Stomach (tissue), 4 donors: ENCODE measurements at regions not wholly inside any gene's neighbourhood (a gene's known extent, or its start where the extent isn't known, plus 50 kb on each side); places are given as distances from the start of the nearest gene placed in this dataset.

Experiments
- EP300 ChIP-seq: sonication (generic); formaldehyde crosslinking; IDR thresholded peaks from one replicate; pipeline ENCODE4 v1.6.1; 2017; ENCODE audit warnings: antibody characterized with exemption
- POLR2A ChIP-seq, 4 donors: fragments of 450-650 bp; IDR thresholded peaks; one replicate each; pipeline ENCODE4 v1.6.1; 2016; ENCODE audit warnings: antibody characterized with exemption in 4 of 4, control low read depth in 2 of 4, mild to moderate bottlenecking in 1 of 4, moderate library complexity in 1 of 4
- POLR2AphosphoS5 ChIP-seq, 3 donors: sonication (generic); formaldehyde crosslinking; IDR thresholded peaks; one replicate each; pipeline ENCODE4 v1.6.1; 2016; ENCODE audit warnings: antibody characterized with exemption in 3 of 3
- TF ChIP-seq, protein P1 (sequence below), 7 experiments: fragments of 450-650 bp in 4 of 7; fragments of 200-600 bp in 3 of 7; sonication (generic) in 3 of 7; IDR thresholded peaks; one replicate each; pipeline ENCODE4 v1.5.1; 2016 to 2019; ENCODE audit warnings: antibody characterized with exemption in 7 of 7, control low read depth in 2 of 7, mild to moderate bottlenecking in 1 of 7

DNA sequence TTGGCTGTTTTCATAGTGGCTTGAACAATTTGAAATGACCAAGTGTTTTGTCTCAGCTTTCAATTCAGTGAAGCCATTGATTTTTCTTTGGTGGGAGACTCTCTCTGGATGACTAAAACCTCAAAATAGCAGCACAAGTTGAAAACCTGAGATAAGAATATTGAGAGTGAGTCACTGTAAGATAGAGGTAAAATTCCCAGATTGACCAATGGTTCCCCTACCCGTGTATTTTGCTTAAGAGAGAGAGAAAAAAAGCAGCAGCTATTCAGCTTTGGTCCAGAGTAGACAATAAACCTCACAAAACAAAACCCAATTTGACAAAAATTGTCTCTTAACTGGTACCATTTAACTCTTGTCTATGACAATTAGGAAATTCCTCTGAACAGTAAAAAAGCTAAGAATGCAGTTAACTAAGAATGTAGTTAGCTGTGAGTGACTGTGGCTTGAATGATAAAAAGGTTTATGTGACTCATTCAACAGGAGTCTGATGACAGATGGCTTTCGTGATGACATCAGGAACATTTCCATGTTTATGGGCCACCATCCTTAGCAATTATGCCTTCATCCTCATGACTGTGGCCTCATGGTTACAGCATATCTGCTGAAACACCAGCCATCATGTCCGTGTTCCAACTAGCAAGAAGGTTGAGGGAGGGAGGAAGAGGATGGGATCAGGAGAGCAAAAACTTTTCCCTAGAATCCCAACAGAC is 356.9 kb downstream of the NDFIP2 start:
- TF ChIP-seq, protein P1, sequence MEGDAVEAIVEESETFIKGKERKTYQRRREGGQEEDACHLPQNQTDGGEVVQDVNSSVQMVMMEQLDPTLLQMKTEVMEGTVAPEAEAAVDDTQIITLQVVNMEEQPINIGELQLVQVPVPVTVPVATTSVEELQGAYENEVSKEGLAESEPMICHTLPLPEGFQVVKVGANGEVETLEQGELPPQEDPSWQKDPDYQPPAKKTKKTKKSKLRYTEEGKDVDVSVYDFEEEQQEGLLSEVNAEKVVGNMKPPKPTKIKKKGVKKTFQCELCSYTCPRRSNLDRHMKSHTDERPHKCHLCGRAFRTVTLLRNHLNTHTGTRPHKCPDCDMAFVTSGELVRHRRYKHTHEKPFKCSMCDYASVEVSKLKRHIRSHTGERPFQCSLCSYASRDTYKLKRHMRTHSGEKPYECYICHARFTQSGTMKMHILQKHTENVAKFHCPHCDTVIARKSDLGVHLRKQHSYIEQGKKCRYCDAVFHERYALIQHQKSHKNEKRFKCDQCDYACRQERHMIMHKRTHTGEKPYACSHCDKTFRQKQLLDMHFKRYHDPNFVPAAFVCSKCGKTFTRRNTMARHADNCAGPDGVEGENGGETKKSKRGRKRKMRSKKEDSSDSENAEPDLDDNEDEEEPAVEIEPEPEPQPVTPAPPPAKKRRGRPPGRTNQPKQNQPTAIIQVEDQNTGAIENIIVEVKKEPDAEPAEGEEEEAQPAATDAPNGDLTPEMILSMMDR (IDR thresholded peaks at IDR 0.05): no peak
- TF ChIP-seq POLR2A (IDR thresholded peaks at IDR 0.05) (no peak), POLR2AphosphoS5 (IDR thresholded peaks at IDR 0.05) (no peak), EP300 (no peak)
